ENCODE measurements at regions not wholly inside any gene's neighbourhood (a gene's known extent, or its start where the extent isn't known, plus 50 kb on each side); places are given as distances from the start of the nearest gene placed in this dataset.

DNA sequence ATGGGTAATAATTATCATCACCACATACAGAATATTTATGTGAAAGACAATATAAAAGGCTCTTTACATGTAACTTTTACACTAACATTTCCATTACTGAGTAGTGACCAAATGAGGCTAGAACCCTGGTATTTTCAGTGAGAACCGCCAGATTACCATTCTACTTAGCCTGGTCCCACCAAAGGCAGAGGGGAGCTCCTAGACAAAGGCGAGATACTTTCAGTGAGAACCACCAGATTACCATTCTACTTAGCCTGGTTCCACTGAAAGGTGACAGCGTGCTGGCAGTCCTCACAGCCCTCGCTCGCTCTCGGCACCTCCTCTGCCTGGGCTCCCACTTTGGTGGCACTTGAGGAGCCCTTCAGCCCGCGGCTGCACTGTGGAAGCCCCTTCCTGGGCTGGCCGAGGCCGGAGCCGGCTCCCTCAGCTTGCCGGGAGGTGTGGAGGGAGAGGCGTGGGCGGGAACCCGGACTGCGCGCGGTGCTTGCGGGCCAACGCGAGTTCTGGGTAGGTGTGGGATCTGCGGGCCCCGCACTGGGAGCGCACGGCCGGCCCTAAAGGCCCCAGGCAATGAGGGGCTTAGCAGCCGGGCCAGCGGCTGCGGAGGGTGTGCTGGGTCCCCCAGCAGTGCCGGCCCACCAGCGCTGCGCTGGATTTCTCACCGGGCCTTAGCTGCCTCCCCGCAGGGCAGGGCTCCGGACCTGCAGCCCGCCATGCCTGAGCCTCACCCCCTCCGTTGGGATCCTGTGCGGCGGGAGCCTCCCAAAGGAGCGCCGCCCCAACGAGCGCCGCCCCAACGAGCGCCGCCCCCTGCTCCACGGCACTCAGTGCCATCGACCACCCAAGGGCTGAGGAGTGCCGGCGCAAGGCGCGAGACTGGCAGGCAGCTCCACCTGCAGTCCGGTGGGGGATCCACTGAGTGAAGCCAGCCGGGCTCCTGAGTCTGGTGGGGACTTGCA lies 1276.1 kb downstream of the PCDH7 start (continued):
- TF ChIP-seq REST (IDR thresholded peaks at IDR 0.05; ENCODE audit: low read depth) (no peak), EGR1 (IDR thresholded peaks at IDR 0.05; ENCODE audit: low read depth) (no peak), EZH2 (IDR thresholded peaks at IDR 0.05) (no peak), ZNF274 (IDR thresholded peaks at IDR 0.05; ENCODE audit: low read depth, low read length) (no peak)

- Histone ChIP-seq H3K36me3 (ENCODE audit: control insufficient read depth in 1 of 2, insufficient read depth in 2 of 2, low read length in 2 of 2) (no peaks in the 10 kb centered on the region), H3K9ac (ENCODE audit: low read length) (no peak overlapping the region), H4K20me1 (ENCODE audit: insufficient read depth) (no peaks in the 10 kb centered on the region), H3K79me2 (ENCODE audit: insufficient read depth, low read length) (no peaks in the 10 kb centered on the region), H3K9me3 (ENCODE audit: control insufficient read depth in 1 of 2, insufficient read depth in 1 of 2, low read depth in 1 of 2, low read length in 2 of 2) (no peaks in the 10 kb centered on the region), H3K4me3 (replicated peaks in 1 of 2; ENCODE audit: low read depth in 1 of 2, low read length in 2 of 2) (no peak overlapping the region), H3K27me3 (ENCODE audit: insufficient read depth, low read length) (no peaks in the 10 kb centered on the region), H3K4me2 (ENCODE audit: low read length) (no peak overlapping the region), H2AFZ (ENCODE audit: low read depth, low read length, poor library complexity, severe bottlenecking) (peak overlapping the region; percentile 42), H3K4me1 (ENCODE audit: control insufficient read depth in 1 of 2, insufficient read depth in 2 of 2, low read length in 2 of 2) (peaks cover 0 to 9% of the 10 kb centered on the region in 2 experiments; a peak in 2 of 4 replicates), H3K9me2 (ENCODE audit: insufficient read depth) (no peaks in the 10 kb centered on the region), H3K27ac (ENCODE audit: low read depth, low read length) (no peak overlapping the region)
- TF ChIP-seq YY1 (IDR thresholded peaks at IDR 0.05; ENCODE audit: extremely low read depth, insufficient replicate concordance, low read depth, low read length) (no peak), SIN3A (IDR thresholded peaks at IDR 0.05; ENCODE audit: low read depth) (no peak), CEBPB (IDR thresholded peaks at IDR 0.05; ENCODE audit: low read depth) (no peak), EGR1 (IDR thresholded peaks at IDR 0.05; ENCODE audit: low read depth) (no peak), EZH2phosphoT487 (IDR thresholded peaks at IDR 0.05; ENCODE audit: borderline replicate concordance) (no peak), EZH2 (IDR thresholded peaks at IDR 0.05) (no peak), ZNF274 (IDR thresholded peaks at IDR 0.05; ENCODE audit: low read depth, low read length) (no peak), POLR2AphosphoS5 (IDR thresholded peaks at IDR 0.05; ENCODE audit: low read depth, low read length) (no peak)
- TF ChIP-seq, protein P1, sequence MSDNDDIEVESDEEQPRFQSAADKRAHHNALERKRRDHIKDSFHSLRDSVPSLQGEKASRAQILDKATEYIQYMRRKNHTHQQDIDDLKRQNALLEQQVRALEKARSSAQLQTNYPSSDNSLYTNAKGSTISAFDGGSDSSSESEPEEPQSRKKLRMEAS (IDR thresholded peaks at IDR 0.05): no peak
- TF ChIP-seq, protein P2, sequence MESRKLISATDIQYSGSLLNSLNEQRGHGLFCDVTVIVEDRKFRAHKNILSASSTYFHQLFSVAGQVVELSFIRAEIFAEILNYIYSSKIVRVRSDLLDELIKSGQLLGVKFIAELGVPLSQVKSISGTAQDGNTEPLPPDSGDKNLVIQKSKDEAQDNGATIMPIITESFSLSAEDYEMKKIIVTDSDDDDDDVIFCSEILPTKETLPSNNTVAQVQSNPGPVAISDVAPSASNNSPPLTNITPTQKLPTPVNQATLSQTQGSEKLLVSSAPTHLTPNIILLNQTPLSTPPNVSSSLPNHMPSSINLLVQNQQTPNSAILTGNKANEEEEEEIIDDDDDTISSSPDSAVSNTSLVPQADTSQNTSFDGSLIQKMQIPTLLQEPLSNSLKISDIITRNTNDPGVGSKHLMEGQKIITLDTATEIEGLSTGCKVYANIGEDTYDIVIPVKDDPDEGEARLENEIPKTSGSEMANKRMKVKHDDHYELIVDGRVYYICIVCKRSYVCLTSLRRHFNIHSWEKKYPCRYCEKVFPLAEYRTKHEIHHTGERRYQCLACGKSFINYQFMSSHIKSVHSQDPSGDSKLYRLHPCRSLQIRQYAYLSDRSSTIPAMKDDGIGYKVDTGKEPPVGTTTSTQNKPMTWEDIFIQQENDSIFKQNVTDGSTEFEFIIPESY (IDR thresholded peaks at IDR 0.05; ENCODE audit: extremely low read depth, insufficient replicate concordance, low read length): no peak
- intact Hi-C loops (cut with micrococcal nuclease): no loop called here
- ATAC-seq (no peak), DNase-seq (ENCODE audit: low read depth, low spot score) (no peak)
- BruUV-seq (replicated peaks): no TSS peak
- CTCF ChIA-PET: no interaction called here
- POLR2A ChIA-PET: no interaction called here
- RAD21 ChIA-PET (ENCODE audit: low non-redundant PET in 1 of 2, low total read pairs in 2 of 2, uncharacterized antibody in 2 of 2, unreplicated experiment in 2 of 2): no interaction called here
Measured at GRCh38 chr4:31998807-31999206, 1278.6 kb downstream of the PCDH7 start.

Measured in HCT116 (cell line).